ENCODE measurements at regions not wholly inside any gene's neighbourhood (a gene's known extent, or its start where the extent isn't known, plus 50 kb on each side); places are given as distances from the start of the nearest gene placed in this dataset.

DNA sequence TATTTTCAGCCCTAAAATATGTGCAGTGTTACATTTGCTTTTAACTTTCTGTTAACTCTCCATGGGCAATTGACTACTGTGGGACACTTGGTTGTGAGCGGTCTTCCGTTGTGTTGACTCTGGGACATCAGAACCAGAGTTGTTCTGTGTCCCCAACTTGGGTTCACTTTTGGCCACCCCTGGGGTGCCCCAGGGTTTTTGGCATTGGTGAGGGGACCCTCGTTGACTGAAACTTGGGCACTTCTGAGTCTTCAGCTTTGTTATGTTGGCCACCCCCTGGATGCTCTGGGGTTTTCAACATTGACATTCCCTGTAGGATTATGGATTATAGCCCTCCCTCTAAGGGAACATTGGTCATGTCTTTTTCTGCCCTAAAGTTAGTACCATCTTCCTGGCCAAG is 57.1 kb downstream of the OR10H4 start:
- TF ChIP-seq, protein P1, sequence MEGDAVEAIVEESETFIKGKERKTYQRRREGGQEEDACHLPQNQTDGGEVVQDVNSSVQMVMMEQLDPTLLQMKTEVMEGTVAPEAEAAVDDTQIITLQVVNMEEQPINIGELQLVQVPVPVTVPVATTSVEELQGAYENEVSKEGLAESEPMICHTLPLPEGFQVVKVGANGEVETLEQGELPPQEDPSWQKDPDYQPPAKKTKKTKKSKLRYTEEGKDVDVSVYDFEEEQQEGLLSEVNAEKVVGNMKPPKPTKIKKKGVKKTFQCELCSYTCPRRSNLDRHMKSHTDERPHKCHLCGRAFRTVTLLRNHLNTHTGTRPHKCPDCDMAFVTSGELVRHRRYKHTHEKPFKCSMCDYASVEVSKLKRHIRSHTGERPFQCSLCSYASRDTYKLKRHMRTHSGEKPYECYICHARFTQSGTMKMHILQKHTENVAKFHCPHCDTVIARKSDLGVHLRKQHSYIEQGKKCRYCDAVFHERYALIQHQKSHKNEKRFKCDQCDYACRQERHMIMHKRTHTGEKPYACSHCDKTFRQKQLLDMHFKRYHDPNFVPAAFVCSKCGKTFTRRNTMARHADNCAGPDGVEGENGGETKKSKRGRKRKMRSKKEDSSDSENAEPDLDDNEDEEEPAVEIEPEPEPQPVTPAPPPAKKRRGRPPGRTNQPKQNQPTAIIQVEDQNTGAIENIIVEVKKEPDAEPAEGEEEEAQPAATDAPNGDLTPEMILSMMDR (IDR thresholded peaks at IDR 0.05 in 2 of 3, conservative IDR thresholded peaks at IDR 0.05 in 1 of 3; ENCODE audit: borderline replicate concordance in 1 of 3, insufficient read depth in 1 of 3, low read depth in 2 of 3, low read length in 2 of 3) = no peak
- no peak for TF ChIP-seq EZH2 (IDR thresholded peaks at IDR 0.05)

Data from HCT116 (cell line).